ENCODE measurements at regions not wholly inside any gene's neighbourhood (a gene's known extent, or its start where the extent isn't known, plus 50 kb on each side); places are given as distances from the start of the nearest gene placed in this dataset.

- no peak for DNase-seq (ENCODE audit: low spot score)
Observed at GRCh38 chr2:125857971-125858794, 797.8 kb upstream of the GYPC start.

- no peak for DNase-seq (ENCODE audit: low spot score)
Observed at GRCh38 chr2:125861461-125861860, 794.5 kb upstream of the GYPC start.

GRCh38 chr2:125867908-125868307 is 788.0 kb upstream of the GYPC start:
- DNase-seq (ENCODE audit: low spot score): no peak

DNA sequence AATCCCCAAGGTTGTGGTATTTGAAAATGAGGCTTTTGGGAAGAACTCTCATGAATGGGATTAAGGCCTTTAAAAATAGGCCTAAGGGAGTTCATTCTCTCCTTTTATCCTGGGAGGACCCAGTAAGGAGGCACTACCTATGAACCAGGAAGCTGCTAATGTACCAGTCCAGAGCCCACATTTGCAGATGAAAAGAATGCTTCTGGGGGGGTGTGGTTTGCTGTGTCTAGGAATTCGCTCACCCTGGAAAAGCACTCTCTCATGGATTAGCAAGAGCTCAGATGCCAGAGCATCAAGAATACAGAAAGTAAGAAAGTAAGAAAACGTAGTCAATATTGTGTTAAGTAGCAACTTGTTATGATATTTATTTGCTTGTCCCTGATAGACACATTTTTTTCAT is 785.7 kb upstream of the GYPC start:
- DNase-seq (ENCODE audit: low spot score): no peak

DNA sequence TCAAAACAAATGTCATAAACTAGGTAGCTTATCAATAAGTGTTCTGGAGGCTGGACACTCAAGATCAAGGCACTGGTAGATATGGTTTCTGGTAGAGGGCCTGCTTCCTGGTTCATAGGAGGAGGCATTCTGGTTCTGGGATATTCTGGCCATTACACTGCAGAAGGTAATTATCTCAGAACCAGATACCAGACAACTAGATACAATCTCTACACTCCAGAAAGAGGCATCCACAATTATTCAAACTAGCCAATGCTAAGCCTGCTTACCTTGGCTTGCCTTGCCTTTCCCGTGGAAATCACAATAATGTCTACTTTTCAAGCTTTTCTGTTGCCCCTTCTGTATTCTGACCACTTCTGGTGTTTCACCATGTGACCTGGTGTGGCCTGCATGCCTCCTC is 785.2 kb upstream of the GYPC start:
- DNase-seq (ENCODE audit: low spot score): no peak

GRCh38 chr2:125874564-125874963 is 781.4 kb upstream of the GYPC start:
- no peak for DNase-seq (ENCODE audit: low spot score)

DNA sequence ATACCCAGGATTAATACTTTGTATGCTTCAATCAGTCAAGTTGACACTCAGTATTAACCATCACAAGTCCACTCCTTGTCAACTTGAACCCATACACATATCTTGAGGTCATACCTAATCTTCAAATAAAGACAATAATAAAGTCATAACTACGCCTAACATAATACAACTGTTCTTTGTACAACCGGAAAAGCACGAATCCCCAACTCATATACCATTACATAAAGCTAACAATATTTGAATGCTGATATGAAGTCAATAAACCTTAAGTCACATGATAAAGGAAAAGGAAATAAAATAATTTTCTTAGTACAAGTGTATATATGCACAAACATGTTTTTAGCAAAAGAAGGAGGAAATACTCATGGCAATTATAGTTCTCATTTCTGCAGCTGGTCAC is 770.6 kb upstream of the GYPC start:
- DNase-seq (ENCODE audit: low spot score): no peak

GRCh38 chr2:125886153-125886552 is 769.8 kb upstream of the GYPC start:
- no peak for DNase-seq (ENCODE audit: low spot score)

- no peak for DNase-seq (ENCODE audit: low spot score)
Observed at GRCh38 chr2:125901278-125901677, 754.7 kb upstream of the GYPC start.

DNA sequence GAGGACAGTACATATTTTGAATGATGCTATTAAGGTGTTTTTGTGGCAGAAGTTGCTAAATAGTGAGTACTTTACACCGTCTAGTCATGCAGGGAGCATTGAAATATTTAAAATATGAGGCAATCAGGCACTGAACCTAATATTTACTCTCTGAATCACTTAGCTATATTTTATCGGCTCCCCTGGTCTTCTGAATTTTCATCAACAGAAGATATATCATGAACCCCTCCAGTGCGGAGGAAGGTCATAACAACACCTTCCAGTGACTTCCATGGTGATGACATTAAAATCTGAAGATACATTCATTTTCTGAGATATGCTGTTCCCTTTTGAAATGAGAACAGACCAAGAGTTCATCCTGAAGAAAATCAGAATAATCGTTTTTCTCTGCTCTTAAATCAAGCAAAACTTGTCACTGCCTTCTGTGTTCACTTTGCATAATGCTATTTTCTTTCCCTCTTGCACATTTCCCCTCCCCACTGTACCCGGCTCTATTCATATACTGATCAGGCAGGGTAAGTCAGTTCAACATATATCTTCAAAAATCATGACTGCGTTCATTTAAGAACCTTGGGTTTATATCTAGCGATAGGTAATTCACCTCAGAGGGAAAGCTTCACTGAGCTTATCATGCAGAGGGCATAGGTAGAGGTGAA is 729.9 kb upstream of the GYPC start:
- no peak for DNase-seq (ENCODE audit: low spot score)

GRCh38 chr2:125935559-125935958 is 720.4 kb upstream of the GYPC start:
- no peak for DNase-seq (ENCODE audit: low spot score)

DNA sequence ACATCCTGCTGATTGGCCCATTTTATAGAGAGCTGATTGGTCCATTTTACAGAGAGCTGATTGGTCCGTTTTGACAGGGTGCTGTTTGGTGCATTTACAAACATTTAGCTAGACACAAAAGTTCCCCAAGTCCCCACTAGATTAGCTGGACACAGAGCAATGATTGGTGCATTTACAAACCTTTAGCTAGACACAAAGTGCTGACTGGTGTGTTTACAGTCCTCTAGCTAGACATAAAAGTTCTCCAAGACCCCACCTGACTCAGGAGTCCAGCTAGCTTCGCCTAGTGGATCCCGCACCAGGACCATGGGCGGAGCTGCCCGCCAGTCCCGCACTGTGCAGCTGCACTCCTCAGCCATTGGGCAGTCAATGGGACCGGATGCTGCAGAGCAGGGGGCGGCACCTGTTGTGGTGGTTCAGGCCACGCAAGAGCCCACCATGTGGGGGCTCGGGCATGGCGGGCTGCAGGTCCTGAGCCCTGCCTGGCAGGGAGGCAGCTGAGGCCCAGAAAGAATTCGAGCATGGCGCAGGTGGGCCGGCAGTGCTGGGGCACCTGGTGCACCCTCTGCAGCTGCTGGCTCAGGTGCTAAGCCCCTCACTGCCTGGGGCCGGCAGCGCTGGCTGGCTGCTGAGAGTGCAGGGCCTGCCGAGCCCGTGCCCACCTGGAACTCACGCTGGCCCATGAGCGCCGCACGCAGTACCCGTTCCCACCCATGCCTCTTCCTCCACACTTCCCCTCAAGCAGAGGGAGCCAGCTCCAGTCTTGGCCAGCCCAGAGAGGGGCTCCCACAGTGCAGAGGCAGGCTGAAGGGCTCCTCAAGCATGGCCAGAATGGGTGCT is 713.2 kb upstream of the GYPC start:
- no peak for DNase-seq (ENCODE audit: low spot score)

DNA sequence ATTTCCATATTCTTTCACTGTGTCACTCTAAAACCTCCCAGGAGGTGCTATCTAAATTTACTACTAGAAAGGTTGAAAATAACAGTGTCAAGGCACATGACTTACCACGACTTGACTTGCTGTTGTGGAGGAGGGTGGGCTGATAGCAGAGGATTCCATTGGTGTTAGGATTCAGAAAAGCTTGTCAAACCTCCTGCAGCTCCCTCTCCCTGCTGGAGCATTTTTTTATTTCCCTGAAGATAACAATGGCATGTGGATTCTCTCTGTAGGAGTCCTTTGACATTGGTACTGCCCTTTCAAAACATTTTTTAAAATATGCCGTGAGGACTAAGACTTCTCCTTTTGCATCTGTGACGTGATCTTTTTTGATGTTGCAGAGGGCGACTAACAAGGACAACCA is 696.9 kb upstream of the GYPC start:
- no peak for DNase-seq (ENCODE audit: low spot score)

GRCh38 chr2:125961739-125962138 is 694.2 kb upstream of the GYPC start:
- no peak for DNase-seq (ENCODE audit: low spot score)

DNA sequence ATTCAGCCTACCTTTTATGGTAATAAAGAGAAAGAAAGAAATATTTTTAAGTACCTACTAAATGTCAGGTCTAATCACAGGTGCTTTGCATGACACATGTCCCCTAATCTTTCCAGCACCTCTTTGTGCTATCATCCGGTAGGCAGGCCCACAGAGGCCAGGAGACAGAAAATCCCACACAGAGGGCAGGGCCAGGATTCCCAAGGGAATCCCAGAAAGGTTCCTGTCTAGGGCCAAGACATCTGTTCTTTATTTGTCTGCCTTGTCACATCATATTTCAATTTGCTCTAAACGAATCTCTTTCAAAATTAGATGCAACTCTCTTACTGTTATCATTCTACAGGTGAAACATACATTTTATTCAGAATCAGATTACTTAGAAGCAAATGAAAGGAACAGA is 676.1 kb upstream of the GYPC start:
- no peak for DNase-seq (ENCODE audit: low spot score)

GRCh38 chr2:125983364-125983763 is 672.6 kb upstream of the GYPC start:
- DNase-seq (ENCODE audit: low spot score): no peak

- DNase-seq (ENCODE audit: low spot score): no peak
Observed at GRCh38 chr2:126029316-126029715, 626.6 kb upstream of the GYPC start.

- no peak for DNase-seq (ENCODE audit: low spot score)
Observed at GRCh38 chr2:126038861-126039260, 617.1 kb upstream of the GYPC start.

DNA sequence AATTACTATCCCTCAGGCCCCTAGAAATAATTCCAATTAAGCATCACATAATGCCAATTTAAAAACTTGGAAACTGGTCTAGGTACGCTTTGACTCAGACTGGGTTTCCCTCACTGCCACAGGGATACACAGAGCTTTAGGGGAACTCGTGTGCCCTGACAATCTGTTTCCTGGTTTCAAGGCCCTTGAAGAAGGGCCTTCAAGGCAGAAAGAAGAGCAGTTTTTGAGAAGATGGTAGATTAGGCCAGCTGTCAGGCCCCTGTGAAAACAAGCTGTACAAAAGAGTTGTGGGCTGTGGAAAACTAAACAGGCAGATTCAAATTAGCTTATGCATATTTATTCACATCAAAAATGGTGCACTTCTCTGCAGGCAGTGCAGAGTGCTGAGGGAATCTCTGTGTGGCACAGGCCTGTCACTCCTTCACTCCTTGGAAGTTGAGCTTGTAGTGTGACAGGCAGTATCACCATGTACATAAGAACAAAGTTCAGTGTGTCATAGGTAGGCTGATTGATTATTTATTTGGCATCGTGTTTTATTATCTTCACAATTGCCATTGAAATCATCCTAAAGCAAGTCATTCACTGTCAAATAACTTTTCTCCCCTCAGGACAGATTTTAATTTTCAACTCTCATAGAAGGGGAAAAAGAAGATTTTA is 614.4 kb upstream of the GYPC start:
- no peak for DNase-seq (ENCODE audit: low spot score)

DNA sequence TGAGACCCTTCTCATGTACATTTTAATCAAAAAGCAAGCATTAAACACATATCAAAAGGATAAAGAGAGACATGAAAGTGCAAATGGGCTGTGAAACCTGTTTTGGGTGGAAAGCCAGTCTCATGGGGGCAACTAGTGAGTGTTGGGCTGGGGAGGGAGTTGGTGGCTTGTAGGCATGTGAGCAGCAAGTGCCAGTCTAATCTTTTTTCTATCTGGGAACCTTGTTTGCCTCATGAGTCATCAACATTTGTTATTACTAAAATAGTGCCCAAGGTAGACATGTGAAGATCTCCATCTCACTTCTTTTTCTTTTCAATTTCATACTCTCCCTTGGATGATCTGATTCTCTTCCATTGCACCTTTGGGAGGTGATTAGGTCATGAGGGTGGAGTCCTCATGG is 613.9 kb upstream of the GYPC start:
- DNase-seq (ENCODE audit: low spot score): no peak

- DNase-seq (ENCODE audit: low spot score): no peak
Observed at GRCh38 chr2:126048719-126049118, 607.2 kb upstream of the GYPC start.

- no peak for DNase-seq (ENCODE audit: low spot score)
Observed at GRCh38 chr2:126049461-126049860, 606.5 kb upstream of the GYPC start.

All from pons (tissue), 1 donor.